ENCODE measurements at regions not wholly inside any gene's neighbourhood (a gene's known extent, or its start where the extent isn't known, plus 50 kb on each side); places are given as distances from the start of the nearest gene placed in this dataset.

DNA sequence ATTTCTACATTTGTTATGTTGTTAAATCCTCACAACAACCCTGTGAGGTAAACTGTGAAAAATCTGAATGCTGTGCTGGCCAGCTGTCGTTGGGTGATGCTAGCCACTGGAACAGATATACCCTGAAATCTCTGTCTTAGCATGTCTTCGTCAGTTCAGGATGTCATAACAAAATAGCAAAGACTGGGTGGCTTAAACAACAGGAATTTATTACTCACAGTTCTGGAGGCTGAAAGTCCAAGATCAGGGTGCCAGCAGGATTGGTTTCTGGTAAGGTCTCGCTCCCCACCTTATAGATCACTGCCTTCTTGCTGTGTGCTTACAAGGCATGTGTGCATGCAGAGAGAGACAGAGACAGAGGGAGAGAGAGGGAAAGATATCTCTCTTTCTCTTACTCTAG, 211.7 kb downstream of the C11orf91 start:
- no peak for ATAC-seq
- Mint-ChIP-seq H3K9me3 (no peaks in the 10 kb centered on the region), H3K4me3 (no peak overlapping the region), H3K27ac (no peak overlapping the region), H3K4me1 (no peaks in the 10 kb centered on the region), H3K27me3 (peaks cover 37% of the 10 kb centered on the region)
- DNase-seq = no peak

DNA sequence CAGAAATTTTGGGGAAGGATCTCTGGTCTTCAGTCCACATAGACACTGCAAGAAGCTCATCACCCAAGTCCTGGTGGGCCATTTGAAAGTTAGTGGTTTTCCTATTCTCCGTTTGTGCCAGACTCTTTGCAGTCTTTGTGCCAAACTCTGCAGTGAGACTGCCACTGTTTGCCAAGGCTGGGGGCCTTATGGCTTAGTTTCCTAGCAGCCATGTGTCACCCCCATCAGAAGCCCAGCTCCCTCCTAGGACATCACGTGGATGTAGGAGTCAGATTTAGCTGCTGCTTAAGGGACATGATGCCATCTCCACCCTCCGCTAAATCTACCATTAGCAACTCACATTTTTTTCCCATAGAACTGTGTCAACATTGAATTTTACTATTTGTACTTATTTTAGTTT, 220.0 kb downstream of the C11orf91 start:
- no peak for DNase-seq
- Mint-ChIP-seq H3K27ac (no peak overlapping the region), H3K27me3 (peaks cover 32% of the 10 kb centered on the region), H3K4me3 (no peak overlapping the region), H3K4me1 (no peaks in the 10 kb centered on the region), H3K9me3 (no peaks in the 10 kb centered on the region)
- ATAC-seq = no peak

DNA sequence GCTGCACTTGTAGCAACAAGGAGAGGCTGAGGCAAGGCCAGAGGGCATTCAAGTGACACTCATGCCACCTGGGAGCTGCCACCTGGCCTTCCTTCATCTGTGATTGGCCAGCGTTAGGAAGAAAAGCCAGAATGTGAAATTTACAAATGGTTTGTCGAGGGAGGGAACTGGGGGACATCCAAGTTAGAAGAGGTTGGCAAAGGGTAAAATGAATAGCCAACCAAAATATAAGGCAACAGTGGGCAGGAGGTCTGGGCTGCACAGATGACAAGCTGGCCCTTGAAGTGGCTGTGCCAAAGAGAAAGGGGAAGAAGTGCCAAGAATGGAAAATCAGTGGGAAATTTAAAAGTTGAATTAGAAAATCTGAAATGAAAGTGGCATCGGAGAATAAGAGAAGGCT, 221.4 kb downstream of the C11orf91 start:
- Mint-ChIP-seq H3K27me3 (peaks cover 24% of the 10 kb centered on the region), H3K27ac (no peak overlapping the region)
- no peak for ATAC-seq

DNA sequence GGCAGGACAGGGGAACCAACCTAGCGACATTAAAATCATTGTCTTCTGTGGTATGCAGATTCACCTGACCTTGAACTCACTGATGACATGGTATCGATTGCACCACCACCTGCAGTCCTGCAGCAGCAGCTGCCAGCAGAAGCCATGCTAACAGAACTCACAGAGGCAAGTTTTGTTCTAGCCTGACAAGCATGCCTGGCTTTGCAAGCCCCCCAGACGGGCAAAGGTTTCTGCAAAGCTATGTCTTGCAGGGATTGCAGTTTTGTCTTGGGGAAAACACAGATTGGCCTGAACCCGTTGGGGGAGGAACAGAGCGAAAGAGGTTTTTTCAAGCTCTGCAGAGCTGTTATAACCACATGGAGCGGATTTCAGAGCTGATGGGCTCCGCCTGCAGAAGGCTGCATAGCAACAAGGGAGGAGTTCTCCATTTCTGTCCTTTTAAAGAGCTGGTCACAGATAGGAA, 221.0 kb downstream of the HIPK3 start:
- Mint-ChIP-seq H3K27ac (no peak overlapping the region), H3K9me3 (no peaks in the 10 kb centered on the region), H3K4me3 (no peak overlapping the region), H3K27me3 (peaks cover 19% of the 10 kb centered on the region), H3K4me1 (no peaks in the 10 kb centered on the region)
- ATAC-seq (no peak), DNase-seq (no peak)

More for the DNA sequence above, 221.4 kb downstream of the C11orf91 start:
- no peaks in the 10 kb centered on the region for H3K4me1 Mint-ChIP-seq
- no peak overlapping the region for H3K4me3 Mint-ChIP-seq
- no peaks in the 10 kb centered on the region for H3K9me3 Mint-ChIP-seq
- DNase-seq = no peak

DNA sequence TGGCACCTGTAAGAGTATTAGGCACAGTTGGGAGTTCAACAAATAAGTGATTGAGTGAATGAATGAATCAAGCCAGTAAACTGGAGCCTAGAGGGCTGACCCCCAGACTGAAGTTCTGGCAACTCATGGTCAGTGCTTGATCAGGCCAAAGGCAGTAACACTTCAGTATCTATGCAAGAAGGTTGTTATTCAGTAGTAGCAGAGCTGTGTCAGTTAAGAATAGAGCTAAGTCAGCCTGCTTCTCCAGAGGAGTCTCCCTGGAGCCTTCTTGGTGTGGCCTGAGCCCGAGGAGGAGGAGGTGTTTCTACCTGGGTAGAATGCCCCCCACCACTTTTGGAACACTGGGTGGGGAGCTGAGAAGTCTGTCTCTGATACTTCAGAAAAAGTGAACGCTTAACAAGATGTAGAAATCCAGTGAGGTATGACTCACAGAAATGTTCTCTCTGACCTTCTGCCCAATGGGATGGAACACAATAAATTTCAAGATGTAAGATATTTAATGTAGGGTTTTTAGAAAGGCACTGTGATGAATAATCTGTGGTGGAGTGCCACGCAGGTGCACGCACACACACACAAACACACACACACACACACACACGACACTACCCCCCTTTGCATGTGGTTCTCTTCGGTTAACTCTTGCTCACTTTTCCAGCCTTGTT, 219.9 kb downstream of the HIPK3 start:
- no peak for ATAC-seq
- Mint-ChIP-seq H3K9me3 (no peaks in the 10 kb centered on the region), H3K4me3 (no peak overlapping the region), H3K4me1 (no peaks in the 10 kb centered on the region), H3K27me3 (peaks cover 21% of the 10 kb centered on the region), H3K27ac (no peak overlapping the region)
- DNase-seq = no peak

DNA sequence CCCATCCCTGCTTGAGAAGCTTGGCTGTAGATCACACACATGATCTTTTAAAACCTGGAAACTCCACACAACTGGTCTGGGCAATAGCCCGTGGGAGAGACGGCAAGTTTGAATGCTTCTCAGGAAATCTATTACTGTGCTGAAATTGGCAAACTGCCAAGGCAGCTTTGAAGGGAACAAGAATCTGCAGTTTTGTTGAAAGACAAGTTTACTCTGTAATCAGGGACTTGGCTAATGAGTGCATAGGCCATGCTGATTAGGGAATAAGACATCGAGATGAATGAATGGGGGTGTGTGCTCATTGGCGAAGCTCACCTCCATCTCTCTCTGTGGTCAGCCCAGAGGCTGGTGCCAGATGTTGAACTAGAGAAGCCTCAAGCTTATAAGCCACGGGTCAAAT, 218.8 kb downstream of the HIPK3 start:
- no peak for ATAC-seq
- Mint-ChIP-seq H3K9me3 (no peaks in the 10 kb centered on the region), H3K27ac (no peak overlapping the region), H3K4me3 (no peak overlapping the region), H3K27me3 (peaks cover 29% of the 10 kb centered on the region), H3K4me1 (no peaks in the 10 kb centered on the region)
- no peak for DNase-seq

DNA sequence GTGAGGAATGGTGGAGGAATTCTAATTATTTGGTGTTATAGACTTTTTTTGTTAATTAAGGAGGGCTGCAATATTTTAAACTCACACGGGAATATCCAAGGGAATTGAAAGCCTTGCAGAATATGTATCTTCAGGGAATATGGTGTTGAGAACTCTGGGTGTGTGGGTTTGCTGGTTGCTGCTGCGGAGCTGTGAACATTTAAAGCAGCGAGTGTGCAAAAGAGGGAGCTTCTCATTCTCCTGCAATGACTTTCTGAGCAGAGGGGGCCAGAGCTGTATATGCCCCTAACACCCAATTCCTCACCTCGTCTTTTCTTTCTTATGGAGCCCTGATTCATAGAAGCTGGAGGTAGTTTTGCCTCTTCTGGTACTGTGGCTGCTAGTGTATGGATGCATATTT, 217.7 kb downstream of the HIPK3 start:
- no peak for ATAC-seq
- Mint-ChIP-seq H3K4me3 (no peak overlapping the region), H3K9me3 (no peaks in the 10 kb centered on the region), H3K27me3 (peaks cover 36% of the 10 kb centered on the region), H3K27ac (no peak overlapping the region), H3K4me1 (no peaks in the 10 kb centered on the region)
- DNase-seq = no peak

DNA sequence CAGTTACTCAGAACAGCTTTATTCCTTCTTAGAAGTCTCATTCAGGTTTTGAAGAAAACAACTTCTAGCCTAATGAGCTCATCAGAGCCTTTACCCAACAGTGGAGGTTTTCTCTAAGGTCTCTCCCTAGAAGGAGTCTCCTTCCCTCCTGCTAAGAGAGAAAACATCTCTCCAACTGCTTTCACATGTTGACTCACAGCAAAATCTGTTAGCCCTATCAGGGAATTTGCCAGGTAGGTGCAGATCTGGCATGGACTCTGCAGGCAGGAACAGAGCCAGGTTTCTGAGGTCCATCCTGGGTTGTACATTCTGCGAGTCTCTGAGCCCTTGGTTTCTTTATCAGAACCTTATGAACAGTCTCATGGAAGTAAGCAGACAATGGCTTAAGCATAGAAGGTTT, 214.4 kb downstream of the HIPK3 start:
- Mint-ChIP-seq H3K27ac (no peak overlapping the region), H3K27me3 (peaks cover 27% of the 10 kb centered on the region), H3K9me3 (no peaks in the 10 kb centered on the region), H3K4me1 (no peaks in the 10 kb centered on the region), H3K4me3 (no peak overlapping the region)
- no peak for ATAC-seq
- DNase-seq = no peak

DNA sequence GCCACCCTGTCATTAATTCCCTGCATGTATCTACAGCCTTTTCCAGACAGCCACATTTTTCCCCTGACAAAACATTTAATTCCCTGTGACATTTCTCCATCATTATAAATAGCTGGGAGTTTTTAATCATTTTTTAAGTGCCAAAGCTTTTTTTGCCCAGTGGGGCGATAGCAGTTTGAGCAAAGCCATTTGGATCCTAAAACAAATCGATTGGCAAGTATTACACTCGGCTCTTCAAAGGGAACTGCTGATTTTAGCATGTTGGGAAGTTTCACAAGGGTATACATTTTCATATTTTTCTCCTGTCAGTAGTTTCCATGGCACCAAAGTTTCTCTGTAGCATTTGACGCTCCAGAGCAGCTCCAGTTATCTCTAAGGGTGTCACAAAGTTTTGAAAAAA, 210.8 kb downstream of the HIPK3 start:
- Mint-ChIP-seq H3K9me3 (no peaks in the 10 kb centered on the region), H3K4me3 (no peak overlapping the region), H3K27me3 (peaks cover 22% of the 10 kb centered on the region), H3K27ac (no peak overlapping the region), H3K4me1 (no peaks in the 10 kb centered on the region)
- no peak for ATAC-seq
- DNase-seq = no peak

DNA sequence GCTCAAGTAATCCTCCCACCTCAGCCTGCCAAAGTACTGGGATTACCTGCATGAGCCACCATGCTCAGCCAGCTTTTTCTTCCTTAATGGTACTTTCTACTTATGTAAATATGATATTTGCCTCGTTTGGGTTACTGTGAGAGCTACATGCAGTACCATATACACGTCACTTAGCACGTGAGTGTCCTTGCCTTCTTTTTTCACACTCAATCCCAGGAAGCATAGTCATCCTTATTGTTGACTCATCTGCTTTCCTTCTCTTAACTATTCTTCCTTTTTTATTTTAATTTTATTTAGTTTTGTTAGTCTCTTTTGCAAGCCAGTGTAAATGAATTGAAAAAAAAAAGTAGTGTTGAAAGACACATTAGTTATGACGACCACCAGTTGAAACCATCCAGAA, 205.9 kb downstream of the HIPK3 start:
- Mint-ChIP-seq H3K27ac (no peak overlapping the region), H3K27me3 (peaks cover 15% of the 10 kb centered on the region), H3K4me1 (no peaks in the 10 kb centered on the region), H3K4me3 (no peak overlapping the region), H3K9me3 (no peaks in the 10 kb centered on the region)
- DNase-seq = no peak
- no peak for ATAC-seq

DNA sequence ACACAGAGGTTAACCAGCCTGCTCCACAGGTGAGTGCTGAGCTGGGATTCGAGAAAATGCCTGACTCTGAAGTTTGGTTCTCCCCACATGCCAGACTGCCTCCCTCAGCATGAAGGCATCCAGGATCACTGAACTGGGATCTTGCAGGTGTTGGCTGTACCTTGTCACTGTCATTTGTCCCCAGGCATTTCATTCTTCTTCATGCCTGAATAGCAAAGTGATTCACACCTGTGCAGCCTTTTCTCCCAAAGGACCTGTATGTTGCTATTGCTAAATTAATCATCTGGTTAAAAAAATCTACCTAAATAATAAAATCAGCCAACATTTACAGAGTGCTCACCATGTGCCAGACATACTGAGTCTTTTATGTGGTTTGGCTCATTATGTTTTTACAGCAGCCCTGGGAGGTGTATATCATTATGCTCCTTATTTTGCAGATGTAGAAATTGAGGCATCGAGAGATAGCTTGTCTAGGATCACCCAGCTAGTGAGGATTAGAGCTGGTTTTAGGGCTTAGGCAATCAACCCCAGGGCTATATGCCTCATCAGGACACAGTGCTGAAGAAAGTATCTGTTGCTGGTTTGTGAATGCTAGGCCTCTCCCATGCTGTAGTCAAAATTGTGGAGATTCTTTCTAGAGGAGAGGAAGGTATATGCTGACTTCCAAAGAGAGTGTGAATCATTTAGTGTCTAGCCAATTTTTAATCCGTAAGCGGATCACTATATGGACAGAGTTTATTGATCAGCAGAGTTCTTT, 204.4 kb downstream of the HIPK3 start:
- H3K9me3 Mint-ChIP-seq = no peaks in the 10 kb centered on the region
- DNase-seq = no peak
- no peak overlapping the region for H3K4me3 Mint-ChIP-seq
- H3K27me3 Mint-ChIP-seq = peaks cover 15% of the 10 kb centered on the region
- H3K27ac Mint-ChIP-seq = no peak overlapping the region
- no peaks in the 10 kb centered on the region for H3K4me1 Mint-ChIP-seq
- no peak for ATAC-seq

DNA sequence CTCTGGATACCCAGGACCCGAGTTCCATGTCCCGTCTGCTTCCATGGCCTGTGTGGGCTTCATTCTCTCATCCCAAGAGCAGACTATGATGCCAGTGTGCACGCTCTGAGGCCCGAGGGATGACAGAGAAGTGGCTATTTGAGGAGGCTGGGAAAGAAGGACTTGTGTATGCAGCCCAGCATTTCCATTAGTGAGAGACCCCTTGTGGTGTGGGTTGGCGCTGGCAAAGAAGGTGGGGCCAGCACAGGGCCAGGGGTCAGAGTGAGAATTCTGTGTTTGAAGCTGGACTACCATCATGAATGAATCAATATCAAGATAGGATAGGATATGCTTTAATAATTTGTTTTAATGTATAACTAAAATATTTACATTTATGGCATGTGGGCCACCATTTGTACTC, 200.8 kb downstream of the HIPK3 start:
- DNase-seq (no peak), ATAC-seq (no peak)
- Mint-ChIP-seq H3K9me3 (no peaks in the 10 kb centered on the region), H3K27me3 (peaks cover 19% of the 10 kb centered on the region), H3K4me1 (no peaks in the 10 kb centered on the region), H3K27ac (peak overlapping the region in 1 of 2 donors; percentile 35), H3K4me3 (no peak overlapping the region)

DNA sequence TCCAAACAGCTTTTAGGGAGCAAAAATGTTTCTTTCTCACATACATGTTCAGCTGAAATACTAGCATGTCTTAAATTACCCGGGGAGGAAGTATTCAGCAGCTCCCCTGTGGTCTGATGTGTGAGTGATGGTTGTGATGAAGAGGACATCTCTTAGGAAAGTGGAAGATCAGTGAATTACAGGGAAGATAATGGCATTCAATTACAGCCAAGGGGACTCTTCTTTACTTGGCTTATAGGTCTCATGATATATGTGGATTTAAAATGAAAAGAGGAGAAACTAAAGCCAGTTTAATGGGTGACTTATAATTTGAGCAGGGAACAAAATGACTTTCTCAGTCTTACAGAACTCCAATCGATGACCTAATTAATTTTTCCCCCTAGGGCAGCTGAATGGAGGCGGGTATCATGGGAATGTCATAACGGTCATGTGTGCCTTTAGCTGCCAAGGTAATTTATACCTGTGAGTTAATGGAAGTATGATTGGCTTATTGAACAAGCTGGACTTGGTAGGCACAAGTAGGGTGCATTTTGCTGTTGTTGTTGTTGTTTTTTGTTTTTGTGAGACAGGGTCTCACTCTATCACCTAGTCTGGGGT, 198.8 kb downstream of the HIPK3 start:
- ATAC-seq (no peak), DNase-seq (no peak)
- Mint-ChIP-seq H3K4me3 (no peak overlapping the region), H3K4me1 (no peaks in the 10 kb centered on the region), H3K27ac (no peak overlapping the region), H3K9me3 (no peaks in the 10 kb centered on the region), H3K27me3 (peaks cover 23% of the 10 kb centered on the region)

DNA sequence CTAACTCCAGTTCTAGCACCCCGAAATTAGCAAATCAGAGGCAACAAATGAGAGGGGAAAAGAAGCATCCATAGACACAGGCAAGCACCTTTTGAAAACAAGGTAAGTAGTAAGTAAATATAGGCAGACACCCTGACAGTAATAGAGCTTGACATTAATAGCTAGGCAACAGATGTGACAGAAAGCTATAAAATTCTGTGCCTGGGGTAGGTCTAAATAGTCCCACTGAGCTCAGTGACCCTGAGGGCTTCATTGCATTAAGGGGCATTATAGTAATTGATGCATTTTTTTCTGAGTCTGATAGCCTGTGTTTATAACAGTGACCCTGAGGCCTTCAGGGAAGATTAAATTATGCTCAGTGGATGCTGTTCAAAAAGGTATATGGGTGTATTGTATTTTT, 197.1 kb downstream of the HIPK3 start:
- Mint-ChIP-seq H3K9me3 (no peaks in the 10 kb centered on the region), H3K27me3 (peaks cover 11% of the 10 kb centered on the region), H3K4me3 (no peak overlapping the region), H3K27ac (no peak overlapping the region), H3K4me1 (no peaks in the 10 kb centered on the region)
- ATAC-seq (no peak), DNase-seq (no peak)

DNA sequence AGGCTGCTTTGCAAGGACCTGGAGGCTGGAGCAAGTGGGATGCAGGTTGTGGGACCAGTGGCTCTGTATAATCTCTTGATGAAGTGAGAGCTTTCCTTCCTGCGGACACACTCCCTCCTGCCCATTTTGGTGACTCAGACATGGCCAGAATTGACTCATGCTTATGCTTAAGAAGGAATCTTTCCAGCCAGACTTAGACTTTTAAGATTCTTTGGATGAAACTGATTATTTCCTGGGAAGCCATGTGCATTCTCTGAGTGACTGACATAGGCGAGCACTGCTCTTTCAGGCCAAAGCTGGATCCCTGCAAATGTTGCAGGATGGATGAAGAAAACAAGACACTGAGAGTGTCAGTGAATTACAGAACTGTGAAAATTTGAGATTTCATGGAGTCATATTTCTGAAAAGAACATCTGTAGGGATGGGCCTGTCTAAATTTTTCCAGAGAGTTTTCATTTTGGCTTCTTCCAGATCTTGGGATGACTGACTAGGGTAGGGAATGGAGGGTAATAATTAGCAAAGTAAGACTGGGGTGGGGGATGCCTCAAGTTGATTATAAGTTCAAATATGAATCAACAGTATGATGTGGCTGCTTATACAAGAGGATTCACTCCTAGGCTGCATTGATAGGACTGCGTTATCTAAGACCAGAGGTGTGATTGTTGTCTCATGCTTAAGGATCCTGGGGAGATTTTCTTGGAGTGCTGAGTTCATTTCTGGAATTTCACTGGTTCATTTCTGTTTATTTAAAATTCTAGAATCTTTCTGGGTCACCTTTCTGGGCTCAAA, 195.8 kb downstream of the HIPK3 start:
- H3K4me3 Mint-ChIP-seq = no peak overlapping the region
- no peak for ATAC-seq
- DNase-seq = no peak
- no peaks in the 10 kb centered on the region for H3K9me3 Mint-ChIP-seq
- H3K4me1 Mint-ChIP-seq = no peaks in the 10 kb centered on the region
- peaks cover 8% of the 10 kb centered on the region for H3K27me3 Mint-ChIP-seq
- H3K27ac Mint-ChIP-seq = no peak overlapping the region

DNA sequence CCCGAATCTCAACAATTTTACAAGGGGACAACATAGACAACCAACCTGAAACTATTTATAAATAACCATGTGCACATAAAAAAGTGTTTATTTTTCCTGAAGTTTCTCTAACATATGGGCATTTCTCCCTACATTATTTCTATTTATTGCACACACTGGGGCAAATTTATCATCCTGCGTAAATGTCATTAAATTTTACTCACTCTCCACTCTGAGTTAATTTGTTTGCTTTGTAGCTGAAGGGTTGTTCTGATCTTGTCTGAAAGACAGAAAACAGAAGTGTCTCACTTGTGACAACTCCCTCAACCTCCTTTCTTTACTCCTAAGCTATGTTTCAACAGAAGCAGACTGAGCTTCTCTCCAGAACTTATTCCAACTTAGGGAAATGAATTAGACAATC, 194.2 kb downstream of the HIPK3 start:
- Mint-ChIP-seq H3K27ac (no peak overlapping the region), H3K4me3 (no peak overlapping the region), H3K9me3 (no peaks in the 10 kb centered on the region), H3K27me3 (peaks cover 8% of the 10 kb centered on the region), H3K4me1 (no peaks in the 10 kb centered on the region)
- ATAC-seq = no peak
- DNase-seq = no peak

Measured in stimulated activated naive CD8-positive, alpha-beta T cell treated with anti-CD3 and anti-CD28 coated beads, Interleukin-15, amount 100 ng/mL, for 72 hours (primary cell).